ENCODE measurements at regions not wholly inside any gene's neighbourhood (a gene's known extent, or its start where the extent isn't known, plus 50 kb on each side); places are given as distances from the start of the nearest gene placed in this dataset.
A peak's percentile ranks its signal among the peaks of the same experiment; 100 is the strongest.

DNA sequence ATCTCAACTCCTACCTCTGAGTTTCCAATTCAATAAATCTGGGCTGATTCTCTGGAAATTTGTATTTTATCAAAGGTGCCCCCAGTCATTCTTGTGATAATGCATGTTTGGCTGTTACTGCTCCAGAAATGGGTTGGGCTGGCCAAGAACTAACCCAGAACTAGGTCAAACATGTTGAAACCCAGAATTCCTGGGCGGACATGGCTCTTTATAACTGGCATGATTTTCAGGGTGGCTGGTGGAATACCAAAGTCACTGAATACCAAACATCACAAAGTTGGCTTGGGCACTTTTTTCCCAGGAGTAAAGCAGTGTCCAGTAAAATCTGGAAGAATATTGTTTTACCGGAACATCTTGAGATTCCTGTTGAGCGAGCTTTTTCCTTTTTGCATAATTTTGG is 89.4 kb upstream of the S1PR1 start:
- intact Hi-C loops (cut with DNase I) = loop anchor here in 1 of 2 donors (5.0 kb wide), 1 partner anchor 90 kb away; the partner anchor contains the start of gene S1PR1
- ATAC-seq (ENCODE audit: low FRiP score) = peak; percentile 46
- Histone ChIP-seq H3K4me1 (ENCODE audit: control insufficient read depth in 1 of 2, insufficient read depth in 2 of 2, low read length in 2 of 2) (peaks cover 0 to 2% of the 10 kb centered on the region in 2 donors), H3K27me3 (ENCODE audit: control insufficient read depth in 1 of 2, insufficient read depth in 2 of 2, low read length in 1 of 2) (no peaks in the 10 kb centered on the region), H3K27ac (ENCODE audit: low read depth in 1 of 2, low read length in 2 of 2) (no peak overlapping the region), H3K4me3 (ENCODE audit: low read length in 2 of 2) (no peak overlapping the region), H3K36me3 (ENCODE audit: control insufficient read depth in 1 of 2, insufficient read depth in 2 of 2, low read length in 1 of 2) (no peaks in the 10 kb centered on the region), H3K9me3 (ENCODE audit: control insufficient read depth, low read length) (no peaks in the 10 kb centered on the region)
- DNase-seq = no peak
- WGBS, 2 donors = 8 to 12% methylated on average over 3 of the region's 3 CpGs

DNA sequence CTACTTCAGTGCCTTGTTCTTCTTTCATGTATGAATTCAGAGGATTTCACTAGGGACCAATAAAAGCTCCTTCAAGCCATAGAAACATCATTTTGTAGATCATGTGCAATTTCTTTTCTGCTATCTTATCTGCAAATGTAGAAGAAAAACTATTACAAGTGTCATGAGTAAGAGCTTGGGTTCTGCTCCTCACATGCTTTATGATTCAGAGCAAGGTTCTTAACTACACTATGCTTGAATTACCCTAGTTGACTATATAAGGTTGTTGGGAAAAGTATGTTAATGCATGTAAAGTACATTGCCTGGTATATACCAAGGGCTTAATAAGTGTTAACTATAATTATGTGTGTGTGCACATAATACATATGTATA is 91.4 kb upstream of the S1PR1 start:
- Histone ChIP-seq H3K4me3 (ENCODE audit: low read length in 2 of 2) (no peak overlapping the region), H3K27me3 (ENCODE audit: control insufficient read depth in 1 of 2, insufficient read depth in 2 of 2, low read length in 1 of 2) (no peaks in the 10 kb centered on the region), H3K36me3 (ENCODE audit: control insufficient read depth in 1 of 2, insufficient read depth in 2 of 2, low read length in 1 of 2) (no peaks in the 10 kb centered on the region), H3K9me3 (ENCODE audit: control insufficient read depth, low read length) (no peaks in the 10 kb centered on the region), H3K4me1 (ENCODE audit: control insufficient read depth in 1 of 2, insufficient read depth in 2 of 2, low read length in 2 of 2) (no peaks in the 10 kb centered on the region), H3K27ac (ENCODE audit: low read depth in 1 of 2, low read length in 2 of 2) (no peak overlapping the region)
- intact Hi-C loops (cut with DNase I) = loop anchor here in 1 of 2 donors (5.0 kb wide), 1 partner anchor 92 kb away; the partner anchor contains the start of gene S1PR1
- DNase-seq (no peak), ATAC-seq (ENCODE audit: low FRiP score) (no peak)

DNA sequence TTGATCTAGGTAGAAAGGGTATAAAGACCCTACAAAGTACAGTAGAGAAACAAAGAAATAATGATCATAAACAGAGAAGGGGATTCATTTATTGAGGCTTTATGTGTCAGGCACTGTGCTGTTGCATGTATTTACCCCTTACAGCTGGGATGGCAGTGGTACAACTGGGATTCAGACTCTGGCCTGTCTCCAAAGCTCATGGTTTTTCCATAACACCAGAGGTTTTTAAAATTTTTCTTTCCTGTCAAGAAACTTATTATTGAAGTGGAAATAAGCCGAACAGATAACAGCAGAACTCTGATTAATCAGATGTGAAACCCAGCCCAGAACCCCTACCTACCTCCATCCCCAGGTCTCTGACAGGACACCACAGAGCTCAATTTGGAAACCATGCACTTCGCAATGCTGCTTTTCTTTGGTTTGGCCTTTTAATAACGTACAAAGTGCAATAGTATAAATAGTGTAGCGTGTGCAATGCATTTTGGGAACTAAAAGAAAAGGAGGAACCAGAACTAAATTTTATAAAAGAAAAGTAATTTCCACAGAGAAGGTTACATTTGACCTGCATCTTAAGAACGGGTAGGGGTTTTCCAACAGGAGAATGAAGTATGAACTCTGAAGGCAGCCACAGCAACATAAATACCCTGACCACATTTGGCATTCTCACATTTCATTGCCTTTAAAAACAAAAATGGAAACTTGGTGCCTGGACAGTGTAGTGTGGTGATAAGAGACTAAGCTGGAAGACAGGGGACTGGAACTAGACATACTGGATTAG is 92.0 kb upstream of the S1PR1 start:
- no peaks in the 10 kb centered on the region for H3K27me3 ChIP-seq (ENCODE audit: control insufficient read depth in 1 of 2, insufficient read depth in 2 of 2, low read length in 1 of 2)
- WGBS, 2 donors = 32 to 37% methylated on average over 5 of the region's 5 CpGs
- intact Hi-C loops (cut with DNase I) = loop anchor here in 1 of 2 donors (5.0 kb wide), 1 partner anchor 92 kb away; the partner anchor contains the start of gene S1PR1

GRCh38 chr1:101142244-101142643 is 94.6 kb upstream of the S1PR1 start:
- H3K27me3 ChIP-seq (ENCODE audit: control insufficient read depth in 1 of 2, insufficient read depth in 2 of 2, low read length in 1 of 2) = no peaks in the 10 kb centered on the region
- WGBS, 2 donors = 87 to 88% methylated on average over 1 of the region's 1 CpG
- H3K36me3 ChIP-seq (ENCODE audit: control insufficient read depth in 1 of 2, insufficient read depth in 2 of 2, low read length in 1 of 2) = no peaks in the 10 kb centered on the region
- H3K4me1 ChIP-seq (ENCODE audit: control insufficient read depth in 1 of 2, insufficient read depth in 2 of 2, low read length in 2 of 2) = no peaks in the 10 kb centered on the region
- H3K9me3 ChIP-seq (ENCODE audit: control insufficient read depth, low read length) = no peaks in the 10 kb centered on the region
- ATAC-seq (ENCODE audit: low FRiP score) = no peak
- intact Hi-C loops (cut with DNase I) = no loop called here
- no peak overlapping the region for H3K4me3 ChIP-seq (ENCODE audit: low read length in 2 of 2)
- no peak overlapping the region for H3K27ac ChIP-seq (ENCODE audit: low read depth in 1 of 2, low read length in 2 of 2)
- no peak for DNase-seq

More for the DNA sequence above, 92.0 kb upstream of the S1PR1 start:
- DNase-seq (no peak), ATAC-seq (ENCODE audit: low FRiP score) (no peak)
- H3K9me3 ChIP-seq (ENCODE audit: control insufficient read depth, low read length) = no peaks in the 10 kb centered on the region
- H3K27ac ChIP-seq (ENCODE audit: low read depth in 1 of 2, low read length in 2 of 2) = no peak overlapping the region
- no peaks in the 10 kb centered on the region for H3K4me1 ChIP-seq (ENCODE audit: control insufficient read depth in 1 of 2, insufficient read depth in 2 of 2, low read length in 2 of 2)
- no peaks in the 10 kb centered on the region for H3K36me3 ChIP-seq (ENCODE audit: control insufficient read depth in 1 of 2, insufficient read depth in 2 of 2, low read length in 1 of 2)
- no peak overlapping the region for H3K4me3 ChIP-seq (ENCODE audit: low read length in 2 of 2)

- no peak for DNase-seq
- intact Hi-C loops (cut with DNase I) = no loop called here
Observed at GRCh38 chr1:101141376-101141775, 95.4 kb upstream of the S1PR1 start.

DNA sequence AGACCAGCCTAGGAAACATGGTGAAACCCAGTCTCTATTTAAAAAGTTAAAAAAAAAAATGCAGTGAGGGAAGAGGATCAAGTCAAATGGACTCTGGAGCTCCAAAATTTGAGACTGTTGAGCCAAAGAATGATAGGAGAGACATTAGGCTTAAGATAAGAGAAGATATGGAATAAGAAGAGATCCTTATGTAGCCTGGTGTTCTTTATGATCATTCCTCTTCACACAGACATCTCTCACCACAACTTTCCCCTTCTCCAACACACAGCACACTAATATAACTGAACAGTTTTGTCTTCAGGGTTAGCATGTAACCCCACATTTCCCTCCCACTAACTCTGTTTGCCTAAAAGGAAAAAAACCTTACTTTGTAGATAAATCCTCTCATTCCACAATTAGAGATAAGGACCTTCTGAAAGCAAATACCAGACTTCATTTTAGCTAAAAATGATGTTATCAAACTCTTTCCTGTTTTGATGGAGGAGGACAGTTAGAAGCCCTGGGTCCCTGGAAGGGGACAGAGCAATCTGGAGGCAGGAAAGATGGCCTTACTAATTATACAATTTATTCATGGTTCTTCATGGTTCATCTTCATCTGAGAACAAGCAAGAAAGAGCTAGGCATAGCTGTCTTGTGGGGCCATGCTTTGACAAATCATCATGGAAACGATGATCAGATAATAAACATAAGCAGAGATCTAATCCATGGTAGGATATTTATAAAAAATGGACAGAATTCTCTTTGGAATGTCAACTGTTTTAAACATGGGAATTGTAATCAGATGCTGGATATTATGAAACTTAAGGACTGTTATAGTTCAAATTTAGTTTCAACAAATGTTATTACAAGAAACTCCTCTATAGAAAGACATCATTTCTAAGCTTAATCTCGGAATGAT is 96.7 kb upstream of the S1PR1 start:
- Histone ChIP-seq H3K4me1 (ENCODE audit: control insufficient read depth in 1 of 2, insufficient read depth in 2 of 2, low read length in 2 of 2) (peaks cover 2% of the 10 kb centered on the region in 2 donors), H3K9me3 (ENCODE audit: control insufficient read depth, low read length) (no peaks in the 10 kb centered on the region), H3K27ac (ENCODE audit: low read depth in 1 of 2, low read length in 2 of 2) (no peak overlapping the region), H3K4me3 (ENCODE audit: low read length in 2 of 2) (no peak overlapping the region), H3K27me3 (ENCODE audit: control insufficient read depth in 1 of 2, insufficient read depth in 2 of 2, low read length in 1 of 2) (no peaks in the 10 kb centered on the region), H3K36me3 (ENCODE audit: control insufficient read depth in 1 of 2, insufficient read depth in 2 of 2, low read length in 1 of 2) (no peaks in the 10 kb centered on the region)
- intact Hi-C loops (cut with DNase I) = loop anchor here (2.0 to 5.0 kb wide), 3 partner anchors 97 to 218 kb away; partner anchors contain the start of gene S1PR1 (in 1 of the 2)
- 78 to 81% methylated on average over 2 of the region's 2 CpGs for WGBS, 2 donors
- ATAC-seq (ENCODE audit: low FRiP score) (no peak), DNase-seq (no peak)

More at GRCh38 chr1:101141376-101141775, 95.4 kb upstream of the S1PR1 start:
- peaks cover under 1 to 2% of the 10 kb centered on the region in 2 donors for H3K4me1 ChIP-seq (ENCODE audit: control insufficient read depth in 1 of 2, insufficient read depth in 2 of 2, low read length in 2 of 2)
- no peak overlapping the region for H3K4me3 ChIP-seq (ENCODE audit: low read length in 2 of 2)
- H3K27me3 ChIP-seq (ENCODE audit: control insufficient read depth in 1 of 2, insufficient read depth in 2 of 2, low read length in 1 of 2) = no peaks in the 10 kb centered on the region
- WGBS, 2 donors = 97 to 100% methylated on average over 2 of the region's 2 CpGs
- ATAC-seq (ENCODE audit: low FRiP score) = no peak
- no peak overlapping the region for H3K27ac ChIP-seq (ENCODE audit: low read depth in 1 of 2, low read length in 2 of 2)
- H3K9me3 ChIP-seq (ENCODE audit: control insufficient read depth, low read length) = no peaks in the 10 kb centered on the region
- no peaks in the 10 kb centered on the region for H3K36me3 ChIP-seq (ENCODE audit: control insufficient read depth in 1 of 2, insufficient read depth in 2 of 2, low read length in 1 of 2)

GRCh38 chr1:101139130-101139529 is 97.7 kb upstream of the S1PR1 start:
- no peak overlapping the region for H3K27ac ChIP-seq (ENCODE audit: low read depth in 1 of 2, low read length in 2 of 2)
- intact Hi-C loops (cut with DNase I) = loop anchor here (2.0 to 5.0 kb wide), 3 partner anchors 98 to 217 kb away; partner anchors contain the start of gene S1PR1 (in 1 of the 2)
- DNase-seq = no peak
- no peaks in the 10 kb centered on the region for H3K27me3 ChIP-seq (ENCODE audit: control insufficient read depth in 1 of 2, insufficient read depth in 2 of 2, low read length in 1 of 2)
- no peaks in the 10 kb centered on the region for H3K9me3 ChIP-seq (ENCODE audit: control insufficient read depth, low read length)
- H3K4me3 ChIP-seq (ENCODE audit: low read length in 2 of 2) = no peak overlapping the region
- H3K4me1 ChIP-seq (ENCODE audit: control insufficient read depth in 1 of 2, insufficient read depth in 2 of 2, low read length in 2 of 2) = peaks cover 2% of the 10 kb centered on the region in 2 donors
- no peaks in the 10 kb centered on the region for H3K36me3 ChIP-seq (ENCODE audit: control insufficient read depth in 1 of 2, insufficient read depth in 2 of 2, low read length in 1 of 2)
- 92 to 96% methylated on average over 1 of the region's 1 CpG for WGBS, 2 donors
- no peak for ATAC-seq (ENCODE audit: low FRiP score)

DNA sequence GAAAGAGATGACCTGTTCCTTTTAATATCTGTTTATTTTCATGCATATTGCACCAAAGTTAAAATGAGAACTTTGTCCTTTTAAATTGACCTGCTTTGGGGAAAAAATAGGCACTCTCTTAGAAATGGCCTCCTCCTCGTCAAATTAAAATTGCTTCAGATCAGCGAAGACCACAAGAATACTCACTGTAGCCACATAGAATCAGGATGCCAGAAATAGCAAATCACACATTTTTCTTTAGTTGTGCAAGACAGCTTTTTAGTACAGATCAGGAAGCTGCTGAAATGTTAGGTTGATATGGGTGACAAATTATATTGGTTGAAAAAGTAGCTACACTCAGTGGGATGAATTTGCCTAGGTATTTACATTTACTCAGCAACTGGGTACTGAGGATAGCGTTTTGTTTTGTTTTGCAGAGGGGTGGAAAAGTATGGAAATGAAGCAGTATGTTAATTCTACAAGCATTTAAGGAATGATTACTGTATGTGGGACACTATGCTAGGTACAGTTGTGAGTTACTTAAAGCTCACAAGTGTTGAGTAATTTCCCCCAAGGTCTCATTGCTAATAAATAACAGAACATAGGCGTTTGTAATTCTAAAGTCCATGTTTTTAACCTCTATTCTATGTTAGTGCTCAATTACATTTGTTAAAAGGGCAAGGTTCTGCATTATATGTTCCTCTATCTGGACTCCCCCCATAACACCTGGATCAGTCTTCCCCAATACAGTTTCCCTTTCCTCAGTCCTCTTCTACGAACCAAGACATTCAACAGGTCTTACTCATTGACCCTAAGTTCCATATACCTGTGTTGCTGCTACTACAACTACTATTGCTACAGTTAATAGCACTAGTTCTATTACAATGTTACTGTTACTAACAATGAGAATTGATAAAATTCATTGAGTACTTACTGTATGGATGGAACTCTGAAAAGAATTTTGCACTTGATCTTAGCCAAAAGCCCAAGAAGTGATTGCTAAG is 99.4 kb upstream of the S1PR1 start:
- H3K4me1 ChIP-seq (ENCODE audit: control insufficient read depth in 1 of 2, insufficient read depth in 2 of 2, low read length in 2 of 2) = peaks cover 2% of the 10 kb centered on the region in 2 donors
- H3K9me3 ChIP-seq (ENCODE audit: control insufficient read depth, low read length) = no peaks in the 10 kb centered on the region
- intact Hi-C loops (cut with DNase I) = loop anchor here (2.0 to 5.0 kb wide), 3 partner anchors 100 to 215 kb away; partner anchors contain the start of gene S1PR1 (in 1 of the 2)
- no peaks in the 10 kb centered on the region for H3K36me3 ChIP-seq (ENCODE audit: control insufficient read depth in 1 of 2, insufficient read depth in 2 of 2, low read length in 1 of 2)
- no peak for DNase-seq
- WGBS, 2 donors = 24 to 26% methylated on average over 5 of the region's 5 CpGs
- no peaks in the 10 kb centered on the region for H3K27me3 ChIP-seq (ENCODE audit: control insufficient read depth in 1 of 2, insufficient read depth in 2 of 2, low read length in 1 of 2)
- H3K4me3 ChIP-seq (ENCODE audit: low read length in 2 of 2) = no peak overlapping the region
- H3K27ac ChIP-seq (ENCODE audit: low read depth in 1 of 2, low read length in 2 of 2) = no peak overlapping the region
- no peak for ATAC-seq (ENCODE audit: low FRiP score)
